ENCODE measurements at regions not wholly inside any gene's neighbourhood (a gene's known extent, or its start where the extent isn't known, plus 50 kb on each side); places are given as distances from the start of the nearest gene placed in this dataset.

- no peak for DNase-seq
Observed at GRCh38 chr2:145258903-145259579, 739.1 kb upstream of the ZEB2 start.

DNA sequence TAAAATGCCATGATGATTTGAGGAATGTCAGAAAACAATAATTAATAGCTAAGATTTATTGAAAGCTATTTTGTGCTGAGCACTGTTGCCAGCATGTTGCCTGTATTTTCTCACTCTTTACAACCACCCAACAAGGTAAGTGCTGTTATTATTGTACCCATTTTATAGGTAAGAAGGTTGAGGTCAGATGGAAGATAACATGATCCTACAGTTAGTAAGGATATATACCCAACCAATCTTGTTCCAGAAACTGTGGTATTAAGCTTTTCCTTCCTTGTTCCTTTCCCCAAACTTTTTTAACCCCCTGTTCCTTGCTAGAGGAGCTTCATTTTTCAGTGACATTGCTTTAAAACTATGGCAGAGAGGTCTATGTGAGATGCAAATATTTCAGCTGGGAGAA is 738.0 kb upstream of the ZEB2 start:
- no peak for DNase-seq

DNA sequence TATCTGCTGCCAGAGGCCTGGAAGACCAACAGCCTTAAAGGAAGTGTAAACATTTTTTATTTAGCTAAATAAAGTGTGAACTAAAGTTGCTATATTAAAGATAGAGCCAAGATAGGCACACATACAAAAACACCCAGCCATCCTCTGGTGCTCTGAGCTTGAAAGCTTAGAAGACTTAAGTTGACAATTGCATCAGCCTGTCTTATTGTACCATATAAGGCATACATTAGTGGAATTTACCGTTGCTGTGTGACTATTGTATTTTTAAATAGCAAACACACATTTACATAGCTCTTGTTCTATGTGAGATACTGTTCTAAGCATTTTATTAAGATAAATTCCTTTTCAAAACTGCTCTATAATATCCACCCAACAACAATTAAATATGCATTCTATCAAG is 736.6 kb upstream of the ZEB2 start:
- no peak for DNase-seq

- DNase-seq = no peak
Observed at GRCh38 chr2:145254291-145254690, 734.4 kb upstream of the ZEB2 start.

GRCh38 chr2:145253492-145253891 is 733.6 kb upstream of the ZEB2 start:
- DNase-seq = no peak

DNA sequence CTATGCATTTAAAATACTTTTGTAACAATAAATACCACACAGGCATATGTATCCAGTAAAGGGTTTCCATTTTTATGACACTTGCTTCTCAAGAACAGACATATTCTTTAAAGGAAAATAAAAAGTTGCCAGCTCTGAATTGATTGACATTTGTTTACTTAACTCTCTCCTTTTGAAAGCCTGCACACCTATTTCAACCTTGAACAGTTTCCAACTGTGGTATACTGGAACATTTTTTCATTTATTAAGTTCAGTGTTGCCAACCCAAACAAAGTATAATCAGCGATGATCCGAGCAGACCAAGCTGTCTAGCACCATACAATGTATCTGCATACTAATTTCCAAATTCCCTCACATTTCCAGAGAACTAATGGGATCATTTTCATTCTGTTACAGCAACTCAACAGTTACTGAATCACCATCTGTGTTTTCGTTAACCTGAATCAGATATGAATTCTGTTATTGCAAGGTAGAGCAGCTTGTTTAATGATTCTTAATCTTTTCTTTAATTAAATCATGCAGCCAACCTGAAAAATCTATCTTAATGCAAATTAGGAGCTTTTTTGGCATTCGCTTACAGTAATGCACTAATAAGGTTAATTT is 725.5 kb upstream of the ZEB2 start:
- DNase-seq = no peak

DNA sequence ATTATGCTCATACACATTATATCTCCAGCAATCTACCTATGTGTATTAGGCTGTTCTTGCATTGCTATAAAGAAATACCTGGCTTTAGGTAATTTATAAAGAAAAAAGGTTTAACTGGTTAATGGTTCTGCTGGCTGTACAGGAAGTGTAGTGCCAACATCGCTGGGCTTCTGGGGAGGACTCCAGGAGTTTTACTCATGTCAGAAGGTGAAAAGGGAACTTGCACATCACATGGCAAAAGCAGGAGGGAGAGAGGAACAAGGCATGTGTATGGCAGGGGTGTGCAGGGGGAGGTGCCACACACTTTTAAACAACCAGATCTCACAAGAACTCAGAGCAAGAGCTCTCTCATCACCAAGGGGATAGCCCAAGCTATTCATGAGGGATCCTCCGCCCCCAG is 715.4 kb upstream of the ZEB2 start:
- no peak for DNase-seq

GRCh38 chr2:145230546-145230945 is 710.6 kb upstream of the ZEB2 start:
- no peak for DNase-seq

DNA sequence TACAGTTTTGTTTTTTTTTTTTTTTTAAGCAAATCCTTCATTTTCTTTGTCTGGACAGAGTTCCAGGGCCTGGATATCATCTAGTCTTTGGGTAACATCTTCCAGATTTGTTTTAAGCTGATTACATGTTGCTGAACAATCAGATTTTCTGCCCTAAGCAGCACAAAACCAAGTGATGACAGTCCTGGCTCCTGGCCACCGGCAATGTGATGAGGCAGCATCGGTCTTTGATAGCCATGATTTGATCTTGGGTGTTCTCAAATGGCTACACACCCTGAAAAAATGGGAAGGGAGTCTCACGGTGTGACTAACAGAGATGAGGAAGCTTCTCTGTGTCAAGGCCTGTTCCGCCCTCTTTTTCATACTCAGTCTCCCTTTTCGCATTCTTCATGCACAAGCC is 708.6 kb upstream of the ZEB2 start:
- DNase-seq = no peak

- no peak for DNase-seq
Observed at GRCh38 chr2:145226901-145227300, 707.0 kb upstream of the ZEB2 start.

DNA sequence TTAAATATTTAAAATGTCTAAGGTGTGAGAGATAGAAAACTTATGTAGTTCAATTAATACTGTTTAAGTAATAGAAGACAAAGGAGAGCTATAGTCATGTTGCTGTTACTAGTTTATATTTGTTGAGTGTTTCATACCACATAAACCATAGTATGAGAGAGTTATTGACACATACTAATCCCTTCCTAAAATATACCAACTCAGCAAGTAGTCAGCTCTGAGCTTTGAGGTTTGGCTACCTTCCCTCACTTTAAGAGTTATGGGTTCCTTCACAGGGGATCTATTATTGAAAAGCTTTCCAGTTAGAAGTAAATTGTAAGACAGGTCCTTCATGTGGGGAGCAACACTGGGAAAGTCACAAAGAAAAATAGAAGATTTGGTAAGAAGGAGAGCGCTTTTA is 701.6 kb upstream of the ZEB2 start:
- DNase-seq = no peak

- DNase-seq = no peak
Observed at GRCh38 chr2:145221032-145221431, 701.1 kb upstream of the ZEB2 start.

DNA sequence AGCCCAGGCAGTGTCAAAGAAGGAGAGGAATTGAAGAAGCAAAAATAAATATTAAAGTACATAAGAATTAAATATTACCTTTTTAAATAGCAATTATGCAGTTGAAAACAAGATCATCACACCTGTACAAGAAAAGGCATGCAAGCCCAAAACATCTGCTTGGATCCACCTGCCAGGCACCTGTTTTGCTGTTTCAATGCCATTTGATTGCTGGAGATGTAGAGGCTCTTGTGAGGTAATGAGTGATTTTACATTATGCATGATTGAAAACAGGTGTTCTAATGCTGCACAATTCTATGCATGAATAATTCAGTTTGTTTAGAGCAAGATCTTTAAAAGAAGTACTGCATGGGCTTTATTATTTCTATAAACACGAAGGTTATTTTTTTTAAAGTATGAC is 700.6 kb upstream of the ZEB2 start:
- no peak for DNase-seq

DNA sequence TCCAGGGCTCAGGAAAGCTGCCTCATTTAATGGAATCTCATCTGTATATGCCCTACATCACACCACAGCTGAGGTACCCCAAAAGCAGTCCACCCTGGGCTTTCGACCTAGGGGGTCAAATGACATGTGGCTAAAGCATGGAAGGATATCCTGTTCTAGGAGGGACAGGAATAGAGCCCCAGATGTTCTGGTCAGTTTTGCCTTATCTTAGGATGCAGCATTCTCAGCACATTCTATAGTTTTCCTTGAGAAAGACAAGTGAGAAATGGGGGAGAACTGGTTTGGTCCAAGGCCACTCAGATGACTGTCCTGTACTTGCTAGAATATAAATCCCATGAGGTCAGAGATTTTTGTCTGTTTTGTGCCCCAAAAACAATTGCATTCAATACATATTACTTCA is 688.0 kb upstream of the ZEB2 start:
- no peak for DNase-seq

DNA sequence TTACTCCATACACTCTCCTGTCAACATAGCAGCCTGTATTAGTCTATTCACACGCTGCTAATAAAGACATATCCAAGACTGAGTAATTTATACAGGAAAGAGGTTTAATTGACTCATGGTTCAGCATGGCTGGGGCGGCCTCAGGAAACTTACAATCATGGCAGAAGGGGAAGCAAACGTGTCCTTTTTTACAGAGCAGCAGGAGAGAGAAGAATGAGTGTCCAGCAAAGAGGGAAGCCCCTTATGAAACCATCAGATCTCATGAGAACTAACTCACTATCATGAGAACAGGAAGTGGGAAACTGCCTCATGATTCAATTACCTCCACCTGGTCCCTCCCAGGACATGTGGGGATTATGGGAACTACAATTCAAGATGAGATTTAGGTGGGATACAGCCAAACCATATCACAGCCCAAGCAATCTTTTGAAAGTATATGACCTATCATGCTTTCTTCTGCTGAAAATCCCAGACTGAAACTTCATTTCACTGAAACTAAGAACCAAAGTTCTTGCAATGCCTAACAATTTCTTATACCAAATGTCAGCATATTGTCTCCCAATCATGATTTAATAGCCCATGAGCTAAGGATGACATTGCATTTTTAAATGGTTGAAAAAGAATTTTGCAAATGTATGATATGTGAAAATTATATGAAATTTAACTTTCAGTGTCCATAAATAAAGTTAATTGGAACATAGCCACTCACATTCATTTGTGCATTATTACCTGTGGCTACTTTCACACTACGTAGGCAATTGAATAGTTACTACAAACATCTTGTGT is 686.8 kb upstream of the ZEB2 start:
- DNase-seq = no peak

GRCh38 chr2:145203891-145204290 is 684.0 kb upstream of the ZEB2 start:
- no peak for DNase-seq

- DNase-seq = no peak
Observed at GRCh38 chr2:145199827-145200706, 680.1 kb upstream of the ZEB2 start.

DNA sequence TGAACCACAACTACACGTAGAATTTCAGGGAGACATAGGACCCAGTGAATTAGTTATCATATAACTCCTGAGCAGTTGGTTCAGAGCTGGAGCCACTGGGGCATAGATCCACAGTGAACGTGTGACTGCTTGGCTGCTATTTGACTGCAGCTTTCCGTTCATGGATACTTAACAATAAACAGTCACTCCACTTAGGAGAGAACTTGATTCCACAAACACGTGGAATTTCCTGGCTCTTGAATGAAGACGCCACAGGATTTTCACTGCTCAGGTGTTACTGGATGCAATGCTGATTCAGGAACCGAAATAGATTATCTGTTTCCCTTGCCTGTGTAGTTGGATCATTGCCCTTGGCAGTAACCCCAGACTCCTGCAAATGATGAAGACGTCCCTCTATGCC is 679.1 kb upstream of the ZEB2 start:
- DNase-seq = peak; percentile 71

DNA sequence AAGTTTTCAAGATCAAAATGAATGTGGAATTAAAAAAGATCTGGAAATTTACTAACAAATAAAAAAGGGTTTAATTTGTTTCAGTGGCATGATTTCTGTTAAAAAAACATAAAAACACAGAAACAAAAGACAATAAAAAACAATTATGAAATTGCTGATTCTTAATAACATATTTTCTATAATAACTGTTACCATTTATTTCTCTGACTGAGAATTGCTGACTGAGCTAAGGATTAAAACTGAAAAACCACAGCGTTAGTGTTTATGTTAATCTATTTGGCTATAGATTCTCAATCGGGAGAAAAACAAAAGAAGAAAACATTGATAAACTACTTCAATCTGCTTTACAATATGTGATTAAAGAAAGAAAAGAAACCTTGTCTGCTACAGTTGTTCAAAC is 678.6 kb upstream of the ZEB2 start:
- no peak for DNase-seq

GRCh38 chr2:145197944-145198343 is 678.0 kb upstream of the ZEB2 start:
- peak; percentile 18 for DNase-seq

DNA sequence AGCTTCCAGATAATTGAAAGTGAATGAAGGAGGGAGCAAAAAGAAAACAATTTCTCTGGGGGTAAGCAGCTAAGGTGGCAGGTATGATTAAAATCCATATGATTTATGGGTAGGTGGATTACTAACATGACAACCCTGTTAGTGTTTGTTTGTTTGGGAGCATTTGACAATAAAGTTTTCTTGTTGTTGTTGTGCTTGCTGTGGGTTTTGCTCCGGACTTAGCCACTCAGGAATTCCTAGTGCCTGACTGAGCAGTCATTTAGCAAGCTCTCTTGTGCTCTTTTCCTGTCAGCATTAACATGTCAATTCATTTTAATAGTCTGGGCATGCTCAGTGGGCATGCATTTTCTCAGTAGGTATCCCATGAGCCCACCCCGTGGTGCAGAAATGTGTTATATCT is 674.8 kb upstream of the ZEB2 start:
- no peak for DNase-seq

DNA sequence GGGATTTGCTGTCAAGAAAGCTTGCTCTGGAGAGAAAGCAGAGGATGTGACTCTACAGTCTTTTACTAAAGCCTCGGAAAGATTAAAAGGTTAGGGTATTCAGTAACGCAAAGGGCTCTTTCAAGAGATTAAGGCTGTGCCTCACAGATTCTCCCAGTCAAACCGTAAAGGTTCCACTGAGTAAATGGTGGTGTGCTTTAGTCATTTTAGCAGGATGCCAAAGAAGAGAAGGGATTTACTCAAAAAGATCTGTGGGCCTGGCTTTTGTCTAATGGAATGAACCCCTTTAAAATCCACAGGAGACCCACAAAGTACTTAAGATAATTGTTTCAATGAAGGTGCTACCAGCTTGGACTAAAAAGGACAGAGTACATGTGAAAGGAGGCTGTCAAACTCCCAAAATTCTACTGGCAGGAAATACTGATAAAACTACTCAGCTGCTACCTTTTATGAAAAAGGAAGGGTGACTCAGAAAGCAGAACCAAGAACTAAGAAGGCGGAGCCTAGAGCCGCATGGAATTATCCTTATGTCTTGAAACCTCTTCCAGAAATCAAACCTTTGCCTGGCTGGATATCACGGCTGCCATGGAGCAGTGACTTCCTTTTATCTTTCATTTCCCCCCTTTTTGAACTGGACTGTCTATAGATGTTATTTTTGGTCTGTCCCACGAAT is 670.2 kb upstream of the ZEB2 start:
- no peak for DNase-seq

- no peak for DNase-seq
Observed at GRCh38 chr2:145186303-145186702, 666.4 kb upstream of the ZEB2 start.

All from SHP77 treated with DMSO at 0.1 percent for 48 hours (cell line).